Stimulated activated naive B cell treated with anti-CD40 and anti-IgM and Interleukin-4, amounts not matched to agents 10 μg/mL and 1 μg/mL and 100 μg/mL, for 72 hours (primary cell): ENCODE measurements at regions not wholly inside any gene's neighbourhood (a gene's known extent, or its start where the extent isn't known, plus 50 kb on each side); places are given as distances from the start of the nearest gene placed in this dataset.
"Not testable (repeated sequence)": the region's sequence is repeated elsewhere in the genome, so short reads cannot be mapped to it uniquely, and the experiment has no call there.

Experiments
- ATAC-seq, 2 donors: fragments of 150-1000 bp; cut with Tn5 transposase; replicated peaks; 2 replicates each; pipeline ENCODE4 v1.10.0; 2021; ENCODE audit warnings: moderate library complexity in 1 of 2
- DNase-seq: peaks from one replicate; pipeline ENCODE4 v3.0.0; 2021
- H3K27ac Mint-ChIP-seq: one replicate; pipeline ENCODE4 v1.8.0; 2022; ENCODE audit warnings: mild to moderate bottlenecking, mixed read lengths
- H3K27me3 Mint-ChIP-seq, 2 donors: one replicate each; pipeline ENCODE4 v1.8.0; 2022; ENCODE audit warnings: mixed read lengths in 2 of 2
- H3K36me3 Mint-ChIP-seq, 2 donors: one replicate each; pipeline ENCODE4 v1.8.0; 2022; ENCODE audit warnings: mixed read lengths in 2 of 2, mild to moderate bottlenecking in 1 of 2
- H3K4me1 Mint-ChIP-seq, 2 donors: one replicate each; pipeline ENCODE4 v1.8.0; 2022; ENCODE audit warnings: mixed read lengths in 2 of 2, mild to moderate bottlenecking in 1 of 2
- H3K4me3 Mint-ChIP-seq, 2 donors: one replicate each; pipeline ENCODE4 v1.8.0; 2022; ENCODE audit warnings: mild to moderate bottlenecking in 2 of 2, mixed read lengths in 2 of 2, moderate library complexity in 1 of 2
- H3K9me3 Mint-ChIP-seq, 2 donors: one replicate each; pipeline ENCODE4 v1.8.0; 2022; ENCODE audit warnings: mixed read lengths in 2 of 2, mild to moderate bottlenecking in 1 of 2

- DNase-seq (no peak), ATAC-seq (no peak)
- Mint-ChIP-seq H3K4me3 (no peak overlapping the region), H3K27me3 (peaks cover 7 to 8% of the 10 kb centered on the region in 2 donors), H3K36me3 (no peaks in the 10 kb centered on the region), H3K4me1 (no peaks in the 10 kb centered on the region), H3K9me3 (peaks cover 3 to 6% of the 10 kb centered on the region in 2 donors), H3K27ac (no peak overlapping the region)
Observed at GRCh38 chr7:131927770-131928423, 371.5 kb upstream of the PODXL start.

DNA sequence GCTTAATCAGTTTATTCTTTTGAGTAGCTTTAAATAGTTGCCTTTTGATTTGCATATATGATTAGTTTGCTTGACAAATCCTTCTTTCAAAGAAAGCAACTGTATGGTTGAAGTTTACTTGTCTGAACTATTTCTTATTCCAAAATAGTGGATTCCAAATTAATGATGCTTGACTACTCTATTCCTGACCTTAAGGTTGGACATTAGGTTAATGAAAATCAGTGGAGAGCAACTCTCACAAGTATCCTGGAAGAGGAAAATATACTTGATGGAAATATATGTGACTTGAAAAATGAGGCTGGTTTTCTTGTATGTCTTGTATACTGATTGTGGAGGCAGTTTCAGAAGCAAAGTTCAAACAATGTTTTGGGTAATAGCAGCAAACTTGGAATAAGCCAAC lies 369.2 kb upstream of the PODXL start:
- Mint-ChIP-seq H3K4me1 (no peaks in the 10 kb centered on the region), H3K4me3 (no peak overlapping the region), H3K27ac (no peak overlapping the region), H3K9me3 (peaks cover 3 to 7% of the 10 kb centered on the region in 2 donors), H3K36me3 (no peaks in the 10 kb centered on the region), H3K27me3 (peaks cover 7 to 8% of the 10 kb centered on the region in 2 donors)
- no peak for ATAC-seq
- no peak for DNase-seq

DNA sequence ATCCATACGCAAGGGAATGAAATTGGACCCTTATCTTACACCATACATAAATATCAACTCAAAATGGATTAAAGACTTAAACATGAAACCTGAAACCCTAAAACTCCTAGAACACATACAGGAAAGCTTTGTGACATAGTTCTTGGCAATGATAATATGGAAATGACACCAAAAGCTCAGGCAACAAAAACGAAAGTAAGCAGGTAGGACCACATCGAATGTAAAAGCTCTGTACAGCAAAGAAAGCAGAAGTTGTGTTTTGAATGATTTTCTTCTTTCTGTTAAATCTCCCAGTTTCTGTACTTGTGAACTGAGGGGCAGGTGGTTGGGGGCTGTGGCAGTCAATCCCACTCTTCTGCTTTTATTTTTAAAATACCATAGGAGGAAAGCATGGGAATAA lies 368.4 kb upstream of the PODXL start:
- Mint-ChIP-seq H3K27me3 (peaks cover 7 to 8% of the 10 kb centered on the region in 2 donors), H3K27ac (no peak overlapping the region), H3K4me1 (peaks cover 0 to 3% of the 10 kb centered on the region in 2 donors), H3K36me3 (no peaks in the 10 kb centered on the region), H3K9me3 (peaks cover 3 to 10% of the 10 kb centered on the region in 2 donors), H3K4me3 (no peak overlapping the region)
- DNase-seq (no peak), ATAC-seq (no peak)

DNA sequence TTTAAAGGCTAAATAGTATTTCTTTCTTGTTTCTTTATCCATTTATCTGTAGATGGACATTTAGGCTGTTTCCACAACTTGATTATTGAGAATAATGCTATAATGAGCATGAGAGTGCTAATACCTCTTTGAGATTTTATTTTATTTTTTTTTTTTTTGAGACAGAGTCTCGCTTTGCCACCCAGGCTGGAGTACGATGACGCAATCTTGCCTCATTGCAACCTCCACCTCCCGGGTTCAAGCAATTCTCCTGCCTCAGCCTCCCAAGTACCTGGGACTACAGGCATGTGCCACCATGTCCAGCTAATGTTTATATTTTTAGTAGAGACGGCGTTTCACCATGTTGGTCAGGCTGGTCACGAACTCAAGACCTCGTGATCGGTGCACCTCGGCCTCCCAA lies 366.5 kb upstream of the PODXL start:
- not testable (repeated sequence) for ATAC-seq, H3K4me3 Mint-ChIP-seq, H3K27me3 Mint-ChIP-seq, DNase-seq, H3K27ac Mint-ChIP-seq, H3K4me1 Mint-ChIP-seq, H3K36me3 Mint-ChIP-seq, H3K9me3 Mint-ChIP-seq

DNA sequence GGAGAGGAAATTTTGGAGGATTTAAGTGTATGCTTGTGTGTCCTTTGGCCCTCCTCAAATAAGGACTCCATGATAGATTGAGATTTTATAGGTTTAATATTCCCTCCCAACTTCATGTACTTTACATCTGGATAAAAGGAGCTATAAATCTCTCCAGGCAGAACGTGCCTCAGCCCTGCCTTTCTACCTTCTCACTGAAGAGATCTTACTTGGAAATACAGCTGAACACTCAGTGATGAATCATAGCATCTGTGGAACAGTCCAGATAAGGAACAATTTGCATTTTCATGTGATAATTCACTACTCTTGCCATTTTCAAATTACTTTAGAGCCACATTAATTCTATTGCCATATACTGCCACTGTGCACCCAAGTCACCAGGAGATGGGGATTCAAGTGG lies 364.6 kb upstream of the PODXL start:
- DNase-seq: no peak
- Mint-ChIP-seq H3K4me3 (no peak overlapping the region), H3K36me3 (no peaks in the 10 kb centered on the region)

GRCh38 chr7:131919920-131920709 lies 363.7 kb upstream of the PODXL start:
- Mint-ChIP-seq H3K27ac (no peak overlapping the region), H3K4me1 (peaks cover 0 to 3% of the 10 kb centered on the region in 2 donors)

More for the DNA sequence above, 364.6 kb upstream of the PODXL start:
- no peaks in the 10 kb centered on the region for H3K27me3 Mint-ChIP-seq
- H3K4me1 Mint-ChIP-seq: peaks cover 0 to 3% of the 10 kb centered on the region in 2 donors
- H3K27ac Mint-ChIP-seq: no peak overlapping the region
- no peak for ATAC-seq
- peaks cover 3 to 10% of the 10 kb centered on the region in 2 donors for H3K9me3 Mint-ChIP-seq

DNA sequence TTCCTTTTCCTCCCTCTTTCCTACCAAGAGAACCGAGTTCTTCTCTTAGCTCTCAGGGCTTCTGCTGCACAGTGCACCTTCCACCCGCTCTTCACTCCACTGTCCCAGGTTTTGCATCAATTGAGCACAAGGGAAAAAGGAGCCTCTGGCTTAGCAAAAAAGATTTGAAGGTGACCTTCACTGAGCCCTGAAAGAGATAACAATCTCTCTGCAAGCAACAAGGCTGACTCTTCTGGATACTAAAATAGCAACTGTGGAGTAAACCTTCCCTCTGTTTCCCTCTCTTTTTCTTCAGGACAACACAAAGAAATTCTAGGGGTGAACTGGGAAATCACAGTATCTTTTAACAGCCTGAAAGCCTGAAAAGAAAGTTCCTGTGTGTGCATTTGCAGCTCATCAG lies 354.7 kb upstream of the PODXL start:
- Mint-ChIP-seq H3K4me1 (no peaks in the 10 kb centered on the region), H3K36me3 (peaks cover 2 to 3% of the 10 kb centered on the region in 2 donors), H3K4me3 (no peak overlapping the region), H3K27me3 (peaks cover 35 to 47% of the 10 kb centered on the region in 2 donors), H3K27ac (no peak overlapping the region), H3K9me3 (peaks cover 14 to 15% of the 10 kb centered on the region in 2 donors)
- DNase-seq: no peak
- no peak for ATAC-seq

More at GRCh38 chr7:131919920-131920709, 363.7 kb upstream of the PODXL start:
- ATAC-seq: peak; percentile 31 to 67
- Mint-ChIP-seq H3K4me3 (no peak overlapping the region), H3K36me3 (no peaks in the 10 kb centered on the region), H3K9me3 (peaks cover 3 to 10% of the 10 kb centered on the region in 2 donors), H3K27me3 (no peaks in the 10 kb centered on the region)
- no peak for DNase-seq

DNA sequence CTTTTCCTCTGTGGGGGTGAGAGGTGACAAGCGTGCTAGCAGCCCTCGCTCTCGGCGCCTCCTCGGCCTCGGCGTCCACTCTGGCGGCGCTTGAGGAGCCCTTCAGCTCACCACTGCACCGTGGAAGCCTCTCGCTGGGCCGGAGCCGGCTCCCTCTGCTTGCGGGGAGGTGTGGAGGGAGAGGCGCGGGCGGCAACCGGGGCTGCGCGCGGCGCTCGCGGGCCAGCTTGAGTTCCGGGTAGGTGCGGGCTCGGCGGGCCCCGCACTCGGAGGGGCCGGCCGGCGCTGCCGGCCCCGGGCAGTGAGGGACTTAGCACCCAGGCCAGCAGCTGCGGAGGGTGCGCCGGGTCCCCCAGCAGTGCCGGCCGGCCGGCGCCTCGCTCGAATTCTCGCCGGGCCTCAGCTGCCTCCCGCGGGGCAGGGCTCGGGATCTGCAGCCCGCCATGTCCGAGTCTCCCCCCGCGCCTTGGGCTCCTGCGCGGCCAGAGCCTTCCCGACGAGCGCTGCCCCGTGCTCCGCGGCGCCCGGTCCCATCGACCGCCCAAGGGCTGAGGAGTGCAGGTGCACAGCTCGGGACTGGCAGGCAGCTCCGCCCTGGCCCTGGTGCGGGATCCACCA lies 352.8 kb upstream of the PODXL start:
- peaks cover 2 to 3% of the 10 kb centered on the region in 2 donors for H3K36me3 Mint-ChIP-seq
- no peak overlapping the region for H3K27ac Mint-ChIP-seq
- no peak overlapping the region for H3K4me3 Mint-ChIP-seq
- H3K9me3 Mint-ChIP-seq: peaks cover 14 to 15% of the 10 kb centered on the region in 2 donors
- H3K27me3 Mint-ChIP-seq: peaks cover 35 to 47% of the 10 kb centered on the region in 2 donors
- H3K4me1 Mint-ChIP-seq: no peaks in the 10 kb centered on the region
- DNase-seq (no peak), ATAC-seq (no peak)

GRCh38 chr7:131908714-131909113 lies 352.3 kb upstream of the PODXL start:
- Mint-ChIP-seq H3K36me3 (peaks cover 2 to 3% of the 10 kb centered on the region in 2 donors), H3K9me3 (peaks cover 13 to 20% of the 10 kb centered on the region in 2 donors)

GRCh38 chr7:131905471-131905973 lies 349.1 kb upstream of the PODXL start:
- DNase-seq: no peak
- Mint-ChIP-seq H3K27me3 (peaks cover 27 to 33% of the 10 kb centered on the region in 2 donors), H3K4me1 (no peaks in the 10 kb centered on the region), H3K9me3 (peaks cover 8 to 19% of the 10 kb centered on the region in 2 donors), H3K27ac (no peak overlapping the region), H3K36me3 (peaks cover 2 to 3% of the 10 kb centered on the region in 2 donors), H3K4me3 (no peak overlapping the region)
- ATAC-seq: no peak

More at GRCh38 chr7:131908714-131909113, 352.3 kb upstream of the PODXL start:
- Mint-ChIP-seq H3K4me3 (no peak overlapping the region), H3K4me1 (no peaks in the 10 kb centered on the region), H3K27me3 (peaks cover 35 to 47% of the 10 kb centered on the region in 2 donors), H3K27ac (no peak overlapping the region)
- ATAC-seq (no peak), DNase-seq (no peak)

- no peak overlapping the region for H3K27ac Mint-ChIP-seq
- H3K36me3 Mint-ChIP-seq: peaks cover 2 to 3% of the 10 kb centered on the region in 2 donors
- H3K4me1 Mint-ChIP-seq: no peaks in the 10 kb centered on the region
- no peak for ATAC-seq
- H3K4me3 Mint-ChIP-seq: no peak overlapping the region
- H3K27me3 Mint-ChIP-seq: peaks cover 20 to 26% of the 10 kb centered on the region in 2 donors
- peaks cover 5 to 14% of the 10 kb centered on the region in 2 donors for H3K9me3 Mint-ChIP-seq
- no peak for DNase-seq
Observed at GRCh38 chr7:131904760-131905327, 348.4 kb upstream of the PODXL start.

GRCh38 chr7:131903315-131903714 lies 346.9 kb upstream of the PODXL start:
- Mint-ChIP-seq H3K9me3 (peaks cover 8 to 10% of the 10 kb centered on the region in 2 donors), H3K27ac (no peak overlapping the region), H3K4me1 (no peaks in the 10 kb centered on the region), H3K27me3 (peaks cover 17 to 21% of the 10 kb centered on the region in 2 donors), H3K36me3 (no peaks in the 10 kb centered on the region), H3K4me3 (no peak overlapping the region)
- ATAC-seq: no peak
- DNase-seq: no peak

DNA sequence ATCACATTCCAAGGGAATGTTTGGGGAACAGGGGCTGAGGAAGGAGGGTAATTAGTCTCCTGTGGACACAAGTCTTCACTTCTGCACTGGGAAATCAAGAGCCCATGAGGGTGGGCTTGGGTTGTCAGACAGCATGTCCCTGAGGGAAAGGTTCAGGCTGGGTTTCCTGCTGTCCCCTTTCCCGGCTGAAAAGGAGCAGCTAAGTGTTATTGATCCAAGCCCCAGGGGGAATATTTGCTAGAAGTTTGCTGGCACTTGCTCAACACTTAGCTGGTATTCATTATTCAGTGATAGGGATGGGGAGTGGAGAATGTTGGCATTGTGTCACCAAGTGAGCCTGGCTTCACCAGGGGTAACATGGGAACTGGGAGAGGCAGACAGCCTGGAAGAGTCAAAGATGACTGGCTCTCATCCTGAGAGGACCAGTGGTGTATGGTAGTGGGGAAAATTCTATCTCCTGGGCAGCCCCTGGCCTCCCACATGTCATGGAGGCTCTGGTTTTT lies 344.4 kb upstream of the PODXL start:
- ATAC-seq (no peak), DNase-seq (no peak)
- Mint-ChIP-seq H3K4me1 (no peaks in the 10 kb centered on the region), H3K4me3 (no peak overlapping the region), H3K36me3 (no peaks in the 10 kb centered on the region), H3K9me3 (peaks cover 8 to 15% of the 10 kb centered on the region in 2 donors), H3K27ac (no peak overlapping the region), H3K27me3 (peaks cover 5 to 7% of the 10 kb centered on the region in 2 donors)
